Neural progenitor cell (in vitro differentiated cells): ENCODE measurements at regions not wholly inside any gene's neighbourhood (a gene's known extent, or its start where the extent isn't known, plus 50 kb on each side); places are given as distances from the start of the nearest gene placed in this dataset.

Experiments used
- CTCF ChIP-seq: fragments of 200-600 bp; sonication (generic); IDR thresholded peaks from 2 replicates; pipeline ENCODE4 v1.5.1; 2017; ENCODE audit warnings: antibody characterized with exemption, mild to moderate bottlenecking
- EZH2 ChIP-seq: fragments of 200-600 bp; sonication (generic); IDR thresholded peaks from 2 replicates; pipeline ENCODE4 v1.6.1; 2017; ENCODE audit warnings: antibody characterized with exemption, mild to moderate bottlenecking, moderate library complexity
- EZH2phosphoT487 ChIP-seq: fragments of 200-600 bp; sonication (generic); IDR thresholded peaks from 2 replicates; pipeline ENCODE4 v1.6.1; 2017; ENCODE audit warnings: antibody characterized with exemption

DNA sequence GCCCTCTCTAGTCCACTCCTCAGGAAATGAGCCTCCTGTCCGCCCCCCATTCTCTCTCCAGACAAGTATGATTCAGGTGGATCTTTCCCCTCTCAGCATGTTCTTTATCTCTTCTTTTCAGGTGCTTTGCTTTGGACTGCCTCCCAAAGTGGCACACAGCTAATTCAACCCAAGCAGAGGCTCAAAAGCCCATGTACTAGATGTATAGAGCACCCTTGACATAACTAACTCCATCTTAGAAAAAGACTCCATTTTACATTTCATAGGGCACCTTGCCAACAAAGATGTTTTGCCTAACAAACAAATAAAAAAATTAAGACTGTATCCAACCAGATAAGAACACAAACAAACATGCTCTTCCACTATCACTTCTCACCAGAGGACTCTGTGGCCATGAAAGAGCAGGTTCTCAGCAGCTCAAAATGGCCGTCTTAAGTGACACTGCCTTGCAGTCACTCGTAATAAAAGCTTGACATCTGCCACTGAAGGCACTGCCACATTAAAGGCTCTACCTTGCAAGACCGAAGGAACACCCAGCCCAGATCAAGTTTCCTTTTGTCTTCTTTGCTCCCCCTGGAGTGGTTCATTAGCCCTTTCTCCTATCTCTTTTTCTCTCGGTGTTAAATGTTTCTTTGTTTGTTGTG lies 84.9 kb upstream of the TAB3 start:
- TF ChIP-seq CTCF (no peak), EZH2phosphoT487 (no peak), EZH2 (no peak)
